GM19324 (cell line): ENCODE measurements at regions not wholly inside any gene's neighbourhood (a gene's known extent, or its start where the extent isn't known, plus 50 kb on each side); places are given as distances from the start of the nearest gene placed in this dataset.
"Not testable (repeated sequence)": the region's sequence is repeated elsewhere in the genome, so short reads cannot be mapped to it uniquely, and the experiment has no call there.

Experiments used
- ATAC-seq: cut with Tn5 transposase; IDR thresholded peaks from one replicate; pipeline ENCODE4 v1.9.1; 2021; ENCODE audit warnings: mild to moderate bottlenecking, moderate library complexity; ENCODE audit not compliant: unreplicated experiment, low FRiP score

DNA sequence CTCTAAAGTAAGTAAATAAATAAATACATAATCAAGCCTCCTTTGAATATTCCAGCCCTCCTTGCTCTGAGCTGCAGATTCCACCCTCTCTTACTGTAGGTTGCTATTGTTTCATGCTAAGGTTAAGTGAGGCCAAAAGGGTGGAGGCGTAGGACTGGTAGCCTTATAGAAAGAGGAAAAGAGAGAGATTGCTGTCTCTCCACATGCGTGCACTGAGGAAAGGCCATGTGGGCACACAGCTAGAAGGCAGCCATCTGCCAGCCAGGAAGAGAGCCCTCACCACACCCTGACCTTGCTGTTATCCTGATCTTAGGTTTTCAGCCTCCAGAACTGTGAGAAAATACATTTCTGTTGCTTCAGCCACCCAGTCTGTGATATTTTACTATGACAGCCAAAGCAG is 52.0 kb upstream of the GPCPD1 start:
- no peak for ATAC-seq

- not testable (repeated sequence) for ATAC-seq
Measured at GRCh38 chr20:5660756-5661155, 50.0 kb upstream of the GPCPD1 start.
